Caco-2 (cell line): ENCODE measurements at regions not wholly inside any gene's neighbourhood (a gene's known extent, or its start where the extent isn't known, plus 50 kb on each side); places are given as distances from the start of the nearest gene placed in this dataset.
"Not testable (repeated sequence)": the region's sequence is repeated elsewhere in the genome, so short reads cannot be mapped to it uniquely, and the experiment has no call there.

Experiments used
- BruUV-seq: library from RNA; stranded (reverse); fragments of 400-500 nt; replicated peaks from 2 replicates; lab custom pipeline; 2021; lab: Mats Ljungman, UMichigan
- CTCF ChIA-PET: fragments of 300-600 bp; sonication (Branson Sonifier 250); formaldehyde crosslinking; loops from one replicate; lab custom pipeline; 2022; ENCODE audit warnings: antibody characterized with exemption; lab: Charles Lee
- POLR2A ChIA-PET: fragments of 300-600 bp; sonication (Branson Sonifier 250); formaldehyde crosslinking; loops from one replicate; lab custom pipeline; 2022; ENCODE audit warnings: antibody characterized with exemption; lab: Charles Lee
- DNase-seq, 2 experiments: peaks; one replicate each; pipeline versions ENCODE4 v3.0.0 to v3.0.0-alpha.2; 2020 to 2022
- H3K27me3 ChIP-seq: replicated peaks from 2 replicates; pipeline ENCODE4 v1.6.0; 2011; ENCODE audit warnings: low read length; ENCODE audit not compliant: control insufficient read depth, insufficient read depth
- H3K36me3 ChIP-seq: 2 replicates; pipeline ENCODE4 v1.5.1; 2011; ENCODE audit warnings: low read length; ENCODE audit not compliant: control insufficient read depth, insufficient read depth
- H3K4me1 ChIP-seq: fragments of 250-450 bp; sonication (Bioruptor Pico); 2 replicates; pipeline ENCODE4 v1.5.1; 2020; ENCODE audit warnings: mild to moderate bottlenecking
- H3K4me3 ChIP-seq: 2 replicates; pipeline ENCODE4 v1.5.1; 2011; ENCODE audit warnings: low read depth, mild to moderate bottlenecking, control low read depth, low read length
- H3K9me3 ChIP-seq: fragments of 250-450 bp; sonication (Bioruptor Pico); 2 replicates; pipeline ENCODE4 v1.5.1; 2020; ENCODE audit warnings: mild to moderate bottlenecking, moderate library complexity
- H3K27ac Mint-ChIP-seq: one replicate; pipeline ENCODE4 v1.8.0; 2022; ENCODE audit warnings: mixed read lengths; ENCODE audit not compliant: unreplicated experiment
- H3K27me3 Mint-ChIP-seq: one replicate; pipeline ENCODE4 v1.8.0; 2022; ENCODE audit warnings: mixed read lengths; ENCODE audit not compliant: insufficient read depth, unreplicated experiment
- H3K36me3 Mint-ChIP-seq: one replicate; pipeline ENCODE4 v1.8.0; 2022; ENCODE audit warnings: mild to moderate bottlenecking, mixed read lengths; ENCODE audit not compliant: insufficient read depth, unreplicated experiment
- H3K4me1 Mint-ChIP-seq: one replicate; pipeline ENCODE4 v1.8.0; 2022; ENCODE audit warnings: low read depth, mixed read lengths; ENCODE audit not compliant: unreplicated experiment
- H3K4me3 Mint-ChIP-seq: one replicate; pipeline ENCODE4 v1.8.0; 2022; ENCODE audit warnings: mild to moderate bottlenecking, moderate library complexity, mixed read lengths; ENCODE audit not compliant: unreplicated experiment
- H3K9me3 Mint-ChIP-seq: one replicate; pipeline ENCODE4 v1.8.0; 2022; ENCODE audit warnings: mixed read lengths; ENCODE audit not compliant: unreplicated experiment
- intact Hi-C: fragments of 100-400 bp; cut with micrococcal nuclease; formaldehyde crosslinking; loops from one replicate; pipeline ENCODE4 v1.10.0; 2022; ENCODE audit not compliant: unreplicated experiment
- TF ChIP-seq, protein P1 (sequence below), 2 experiments: fragments of 200-600 bp in 1 of 2; IDR thresholded peaks; 1 replicate in 1 of 2; 2 replicates in 1 of 2; pipeline versions ENCODE4 v1.5.1 to v1.8.0; 2011 to 2022; ENCODE audit warnings: antibody characterized with exemption in 1 of 2, control low read depth in 1 of 2, inconsistent platforms in 1 of 2, low read depth in 1 of 2, low read length in 1 of 2, mild to moderate bottlenecking in 1 of 2, moderate library complexity in 1 of 2; ENCODE audit not compliant: insufficient read depth in 1 of 2, severe bottlenecking in 1 of 2, unreplicated experiment in 1 of 2

GRCh38 chr5:66284588-66285342 is 140.7 kb downstream of the SREK1 start:
- no peaks in the 10 kb centered on the region for H3K36me3 Mint-ChIP-seq

DNA sequence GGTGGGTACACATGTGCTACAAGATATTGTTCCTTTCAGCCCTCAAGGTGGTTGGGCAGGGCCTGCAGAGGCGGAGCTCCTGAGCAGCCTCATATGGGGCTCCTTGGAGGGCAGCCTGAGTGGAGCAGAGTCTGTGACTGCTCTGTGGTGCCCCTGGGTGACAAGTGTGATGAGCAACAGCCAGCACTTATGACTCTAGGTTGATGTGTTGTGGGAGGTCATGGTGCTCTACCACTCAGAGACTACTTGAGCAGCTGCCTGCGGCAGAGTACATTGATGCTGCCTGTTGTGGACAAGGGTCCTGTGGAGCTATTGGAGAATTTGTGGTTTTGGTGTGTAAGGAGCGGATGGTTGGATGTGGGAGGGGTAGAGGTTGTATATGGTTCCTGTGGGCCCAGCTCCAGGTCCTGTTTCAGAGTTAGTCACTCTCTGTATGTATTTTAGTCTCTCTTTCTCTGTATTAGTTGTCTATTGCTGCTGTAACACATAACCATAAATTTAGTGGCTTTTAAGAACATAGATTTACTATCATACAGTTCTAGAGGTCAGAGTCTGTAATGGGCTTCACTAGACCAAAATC is 141.3 kb downstream of the SREK1 start:
- Mint-ChIP-seq H3K27me3 (peaks cover 16% of the 10 kb centered on the region), H3K4me3 (no peak overlapping the region), H3K9me3 (no peaks in the 10 kb centered on the region), H3K36me3 (no peaks in the 10 kb centered on the region), H3K27ac (no peak overlapping the region), H3K4me1 (no peaks in the 10 kb centered on the region)
- no peaks in the 10 kb centered on the region for H3K4me1 ChIP-seq
- no peaks in the 10 kb centered on the region for H3K36me3 ChIP-seq
- TF ChIP-seq, protein P1, sequence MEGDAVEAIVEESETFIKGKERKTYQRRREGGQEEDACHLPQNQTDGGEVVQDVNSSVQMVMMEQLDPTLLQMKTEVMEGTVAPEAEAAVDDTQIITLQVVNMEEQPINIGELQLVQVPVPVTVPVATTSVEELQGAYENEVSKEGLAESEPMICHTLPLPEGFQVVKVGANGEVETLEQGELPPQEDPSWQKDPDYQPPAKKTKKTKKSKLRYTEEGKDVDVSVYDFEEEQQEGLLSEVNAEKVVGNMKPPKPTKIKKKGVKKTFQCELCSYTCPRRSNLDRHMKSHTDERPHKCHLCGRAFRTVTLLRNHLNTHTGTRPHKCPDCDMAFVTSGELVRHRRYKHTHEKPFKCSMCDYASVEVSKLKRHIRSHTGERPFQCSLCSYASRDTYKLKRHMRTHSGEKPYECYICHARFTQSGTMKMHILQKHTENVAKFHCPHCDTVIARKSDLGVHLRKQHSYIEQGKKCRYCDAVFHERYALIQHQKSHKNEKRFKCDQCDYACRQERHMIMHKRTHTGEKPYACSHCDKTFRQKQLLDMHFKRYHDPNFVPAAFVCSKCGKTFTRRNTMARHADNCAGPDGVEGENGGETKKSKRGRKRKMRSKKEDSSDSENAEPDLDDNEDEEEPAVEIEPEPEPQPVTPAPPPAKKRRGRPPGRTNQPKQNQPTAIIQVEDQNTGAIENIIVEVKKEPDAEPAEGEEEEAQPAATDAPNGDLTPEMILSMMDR (IDR thresholded peaks at IDR 0.05; ENCODE audit: insufficient read depth in 1 of 2, low read depth in 1 of 2, low read length in 1 of 2, severe bottlenecking in 1 of 2, unreplicated experiment in 1 of 2): no peak
- H3K4me3 ChIP-seq: no peak overlapping the region
- DNase-seq: no peak
- no peaks in the 10 kb centered on the region for H3K9me3 ChIP-seq
- BruUV-seq: no TSS peak
- intact Hi-C loops: no loop called here
- ChIA-PET CTCF (interaction anchor here (2.1 kb wide), 1 partner anchor 21 kb away, joined by 8 read pairs; no protein-coding TSS in a partner anchor), POLR2A (no interaction called here)
- H3K27me3 ChIP-seq: no peaks in the 10 kb centered on the region

More at GRCh38 chr5:66284588-66285342, 140.7 kb downstream of the SREK1 start:
- Histone ChIP-seq H3K27me3 (no peaks in the 10 kb centered on the region), H3K36me3 (no peaks in the 10 kb centered on the region), H3K4me3 (no peak overlapping the region), H3K4me1 (no peaks in the 10 kb centered on the region), H3K9me3 (no peaks in the 10 kb centered on the region)
- no peak for DNase-seq
- no peak overlapping the region for H3K27ac Mint-ChIP-seq
- ChIA-PET POLR2A (no interaction called here), CTCF (interaction anchor here (2.1 kb wide), 1 partner anchor 21 kb away, joined by 8 read pairs; no protein-coding TSS in a partner anchor)
- peaks cover 15% of the 10 kb centered on the region for H3K27me3 Mint-ChIP-seq
- no peak overlapping the region for H3K4me3 Mint-ChIP-seq
- BruUV-seq: no TSS peak
- intact Hi-C loops: no loop called here
- no peaks in the 10 kb centered on the region for H3K4me1 Mint-ChIP-seq
- no peaks in the 10 kb centered on the region for H3K9me3 Mint-ChIP-seq
- TF ChIP-seq, protein P1 (IDR thresholded peaks at IDR 0.05; ENCODE audit: insufficient read depth in 1 of 2, low read depth in 1 of 2, low read length in 1 of 2, severe bottlenecking in 1 of 2, unreplicated experiment in 1 of 2): no peak

DNA sequence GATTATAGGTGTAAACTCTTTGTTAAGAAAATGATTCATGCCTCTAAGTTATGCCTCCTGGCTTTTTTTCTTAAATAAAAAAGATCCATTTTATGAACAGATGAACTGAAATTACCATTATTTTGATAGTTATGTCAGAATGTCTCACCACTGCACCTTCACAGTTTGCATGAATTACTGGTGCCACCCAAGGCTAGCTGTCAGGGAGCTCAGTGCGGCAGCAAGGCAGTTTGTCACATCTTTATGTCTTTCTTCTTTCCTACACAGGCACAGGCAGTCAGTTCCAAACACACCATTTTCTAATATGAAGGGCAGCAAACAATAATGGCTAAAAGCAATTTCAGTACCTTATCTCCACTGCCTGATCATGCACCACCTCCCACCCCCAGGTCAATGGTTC is 147.7 kb downstream of the SREK1 start:
- DNase-seq: no peak
- TF ChIP-seq, protein P1 (IDR thresholded peaks at IDR 0.05; ENCODE audit: insufficient read depth in 1 of 2, low read depth in 1 of 2, low read length in 1 of 2, severe bottlenecking in 1 of 2, unreplicated experiment in 1 of 2): no peak
- ChIA-PET CTCF (interaction anchor here (1.1 kb wide), 1 partner anchor 14 kb away, joined by 4 read pairs; no protein-coding TSS in a partner anchor), POLR2A (no interaction called here)
- Histone ChIP-seq H3K4me3 (no peak overlapping the region), H3K27me3 (no peaks in the 10 kb centered on the region), H3K4me1 (no peaks in the 10 kb centered on the region), H3K36me3 (no peaks in the 10 kb centered on the region), H3K9me3 (no peaks in the 10 kb centered on the region)
- intact Hi-C loops: no loop called here
- Mint-ChIP-seq H3K27me3 (peaks cover 24% of the 10 kb centered on the region), H3K4me1 (peaks cover 6% of the 10 kb centered on the region), H3K27ac (no peak overlapping the region), H3K4me3 (no peak overlapping the region), H3K9me3 (no peaks in the 10 kb centered on the region), H3K36me3 (no peaks in the 10 kb centered on the region)
- BruUV-seq: no TSS peak

- intact Hi-C loops, H3K4me3 ChIP-seq, H3K4me1 Mint-ChIP-seq, H3K36me3 ChIP-seq, H3K9me3 Mint-ChIP-seq, H3K4me3 Mint-ChIP-seq, H3K27ac Mint-ChIP-seq, H3K4me1 ChIP-seq, DNase-seq, POLR2A ChIA-PET, H3K27me3 ChIP-seq, H3K36me3 Mint-ChIP-seq, H3K9me3 ChIP-seq, BruUV-seq: not testable (repeated sequence)
- CTCF ChIA-PET: interaction anchor here (1.3 kb wide), 1 partner anchor 12 kb away, joined by 5 read pairs; no protein-coding TSS in a partner anchor
- peaks cover 26% of the 10 kb centered on the region for H3K27me3 Mint-ChIP-seq
Measured at GRCh38 chr5:66293851-66294250, 149.8 kb downstream of the SREK1 start.
